Endodermal cell (in vitro differentiated cells): ENCODE measurements at regions not wholly inside any gene's neighbourhood (a gene's known extent, or its start where the extent isn't known, plus 50 kb on each side); places are given as distances from the start of the nearest gene placed in this dataset.

Source experiments
- DNase-seq: peaks from one replicate; pipeline ENCODE4 v3.0.0-alpha.2; 2017
- H3K27ac ChIP-seq: 2 replicates; pipeline ENCODE4 v1.5.1; 2013; ENCODE audit warnings: mild to moderate bottlenecking, low read depth, low read length, moderate library complexity
- H3K27me3 ChIP-seq: 2 replicates; pipeline ENCODE4 v1.6.1; 2013; ENCODE audit warnings: mild to moderate bottlenecking, low read length, moderate library complexity; ENCODE audit not compliant: insufficient read depth, control insufficient read depth, poor library complexity, severe bottlenecking
- H3K36me3 ChIP-seq: 2 replicates; pipeline ENCODE4 v1.7.0; 2013; ENCODE audit warnings: mild to moderate bottlenecking, low read length, moderate library complexity; ENCODE audit not compliant: control insufficient read depth, insufficient read depth
- H3K4me1 ChIP-seq: one replicate; pipeline ENCODE4 v1.7.0; 2013; ENCODE audit warnings: low read length; ENCODE audit not compliant: control insufficient read depth, insufficient read depth
- H3K4me3 ChIP-seq: 2 replicates; pipeline ENCODE4 v1.5.1; 2013; ENCODE audit warnings: mild to moderate bottlenecking, low read length, moderate library complexity
- H3K9ac ChIP-seq: 2 replicates; pipeline ENCODE4 v1.6.1; 2013; ENCODE audit warnings: mild to moderate bottlenecking, low read length, moderate library complexity; ENCODE audit not compliant: poor library complexity, severe bottlenecking; ENCODE audit errors: extremely low read depth
- H3K9me3 ChIP-seq: 2 replicates; pipeline ENCODE4 v1.6.1; 2013; ENCODE audit warnings: mild to moderate bottlenecking, low read length, moderate library complexity; ENCODE audit not compliant: control insufficient read depth
- H3K27ac Mint-ChIP-seq: 2 replicates; pipeline ENCODE4 v1.8.0; 2020; ENCODE audit warnings: mixed read lengths
- H3K27me3 Mint-ChIP-seq: 2 replicates; pipeline ENCODE4 v1.8.0; 2021; ENCODE audit warnings: mild to moderate bottlenecking, mixed read lengths; ENCODE audit not compliant: insufficient read depth
- H3K36me3 Mint-ChIP-seq: 2 replicates; pipeline ENCODE4 v1.8.0; 2020; ENCODE audit warnings: low read depth, mixed read lengths
- H3K4me1 Mint-ChIP-seq: 2 replicates; pipeline ENCODE4 v1.8.0; 2020; ENCODE audit warnings: mixed read lengths
- H3K4me3 Mint-ChIP-seq: 2 replicates; pipeline ENCODE4 v1.8.0; 2020; ENCODE audit warnings: mild to moderate bottlenecking, moderate library complexity, mixed read lengths
- H3K9me3 Mint-ChIP-seq: 2 replicates; pipeline ENCODE4 v1.8.0; 2020; ENCODE audit warnings: mild to moderate bottlenecking, mixed read lengths
- CTCF ChIP-seq: fragments of 200-600 bp; sonication (generic); conservative IDR thresholded peaks from 2 replicates; pipeline ENCODE4 v1.5.0; 2021; ENCODE audit warnings: antibody characterized with exemption, mild to moderate bottlenecking
- WGBS, 2 experiments: methylation state at CpG; one replicate each; pipeline versions ENCODE4 v1.1.5 to v1.1.7; 2013; ENCODE audit warnings: missing lambda C conversion rate in 2 of 2, mixed read lengths in 1 of 2; ENCODE audit not compliant: insufficient coverage in 1 of 2, insufficient read length in 1 of 2; 5-methylcytosine and 5-hydroxymethylcytosine counted together

GRCh38 chr2:150584081-150584480 is 96.6 kb upstream of the RND3 start:
- 89 to 100% methylated on average over 1 to 4 of the region's 4 CpGs for WGBS, 2 experiments
- no peaks in the 10 kb centered on the region for H3K27me3 ChIP-seq
- no peaks in the 10 kb centered on the region for H3K36me3 Mint-ChIP-seq
- no peak for TF ChIP-seq CTCF
- peaks cover 7% of the 10 kb centered on the region for H3K9me3 ChIP-seq
- peaks cover 21% of the 10 kb centered on the region for H3K9me3 Mint-ChIP-seq
- no peak for DNase-seq
- no peaks in the 10 kb centered on the region for H3K4me1 Mint-ChIP-seq
- H3K27ac Mint-ChIP-seq, result no peak overlapping the region
- no peaks in the 10 kb centered on the region for H3K4me1 ChIP-seq
- no peak overlapping the region for H3K4me3 ChIP-seq
- H3K36me3 ChIP-seq, result no peaks in the 10 kb centered on the region
- no peak overlapping the region for H3K9ac ChIP-seq
- H3K27ac ChIP-seq, result no peak overlapping the region
- H3K4me3 Mint-ChIP-seq, result no peak overlapping the region
- no peaks in the 10 kb centered on the region for H3K27me3 Mint-ChIP-seq

GRCh38 chr2:150581717-150582472 is 94.4 kb upstream of the RND3 start:
- WGBS, 2 experiments, result 96 to 99% methylated on average over 4 to 5 of the region's 5 CpGs
- no peaks in the 10 kb centered on the region for H3K27me3 Mint-ChIP-seq
- H3K4me3 ChIP-seq, result no peak overlapping the region
- no peak overlapping the region for H3K27ac Mint-ChIP-seq
- peaks cover 26% of the 10 kb centered on the region for H3K9me3 ChIP-seq
- no peak for DNase-seq
- peaks cover 38% of the 10 kb centered on the region for H3K9me3 Mint-ChIP-seq
- no peak overlapping the region for H3K9ac ChIP-seq
- no peaks in the 10 kb centered on the region for H3K4me1 Mint-ChIP-seq
- no peaks in the 10 kb centered on the region for H3K27me3 ChIP-seq
- no peak overlapping the region for H3K27ac ChIP-seq
- no peaks in the 10 kb centered on the region for H3K4me1 ChIP-seq
- H3K36me3 Mint-ChIP-seq, result no peaks in the 10 kb centered on the region
- H3K4me3 Mint-ChIP-seq, result no peak overlapping the region
- no peaks in the 10 kb centered on the region for H3K36me3 ChIP-seq
- TF ChIP-seq CTCF, result no peak

DNA sequence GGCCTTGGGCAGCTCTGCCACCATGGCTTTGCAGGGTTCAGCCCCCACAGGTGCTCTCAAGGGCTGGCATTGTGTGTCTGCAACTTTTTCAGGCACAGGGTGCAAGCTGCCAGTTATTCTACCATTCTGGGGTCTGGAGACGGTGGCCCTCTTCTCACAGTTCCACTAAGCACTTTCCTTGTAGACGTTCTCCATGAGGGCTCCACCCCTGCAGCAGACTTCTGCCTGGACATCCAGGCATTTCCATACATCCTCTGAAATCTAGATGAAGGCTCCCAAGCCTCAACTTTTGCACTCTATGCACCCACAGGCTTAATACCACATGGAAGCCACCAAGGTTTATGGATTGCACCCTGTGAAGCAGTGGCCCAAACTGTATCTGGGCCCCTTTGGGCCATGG is 91.0 kb upstream of the RND3 start:
- WGBS, 2 experiments, result 93 to 94% methylated on average over 2 of the region's 2 CpGs

More for the DNA sequence above, 91.0 kb upstream of the RND3 start:
- Histone ChIP-seq H3K27me3 (no peaks in the 10 kb centered on the region), H3K9ac (no peak overlapping the region), H3K4me1 (no peaks in the 10 kb centered on the region), H3K9me3 (peaks cover 26% of the 10 kb centered on the region), H3K4me3 (no peak overlapping the region), H3K36me3 (no peaks in the 10 kb centered on the region), H3K27ac (no peak overlapping the region)
- peaks cover 3% of the 10 kb centered on the region for H3K4me1 Mint-ChIP-seq
- H3K9me3 Mint-ChIP-seq, result peaks cover 38% of the 10 kb centered on the region
- no peak for DNase-seq
- H3K27ac Mint-ChIP-seq, result no peak overlapping the region
- no peak for TF ChIP-seq CTCF
- no peaks in the 10 kb centered on the region for H3K27me3 Mint-ChIP-seq
- no peak overlapping the region for H3K4me3 Mint-ChIP-seq
- H3K36me3 Mint-ChIP-seq, result no peaks in the 10 kb centered on the region
